ENCODE measurements at regions not wholly inside any gene's neighbourhood (a gene's known extent, or its start where the extent isn't known, plus 50 kb on each side); places are given as distances from the start of the nearest gene placed in this dataset.

GRCh38 chr7:142657376-142657775, 91.9 kb upstream of the PRSS1 start:
- Histone ChIP-seq H3K79me1 (ENCODE audit: low read depth in 1 of 2, low read length in 2 of 2) (no peaks in the 10 kb centered on the region), H4K20me1 (ENCODE audit: insufficient read depth, low read length) (no peaks in the 10 kb centered on the region), H4K8ac (ENCODE audit: low read depth in 2 of 2, low read length in 2 of 2) (no peak overlapping the region), H2BK20ac (ENCODE audit: low read depth, low read length) (no peak overlapping the region), H2BK5ac (ENCODE audit: low read depth, low read length, poor library complexity, severe bottlenecking) (no peak overlapping the region), H3K9me3 (ENCODE audit: control insufficient read depth, insufficient read depth, low read length) (no peaks in the 10 kb centered on the region), H3K23ac (ENCODE audit: low read depth, low read length) (no peak overlapping the region), H4K5ac (ENCODE audit: low read depth, low read length) (no peak overlapping the region), H2AK5ac (ENCODE audit: low read depth, low read length) (no peak overlapping the region), H3K4me2 (ENCODE audit: low read depth, low read length) (no peak overlapping the region), H3K14ac (replicated peaks; ENCODE audit: low read depth, low read length) (no peak overlapping the region), H3K27me3 (ENCODE audit: control insufficient read depth, insufficient read depth, low read length) (peaks cover 7% of the 10 kb centered on the region), H3K4me3 (ENCODE audit: insufficient read depth, low read depth, low read length) (no peak overlapping the region), H3K36me3 (ENCODE audit: control insufficient read depth, insufficient read depth, low read length) (no peaks in the 10 kb centered on the region), H3K9me1 (ENCODE audit: insufficient read depth, low read length) (no peaks in the 10 kb centered on the region), H2BK120ac (ENCODE audit: low read depth, low read length) (no peak overlapping the region), H3K27ac (ENCODE audit: insufficient read depth, low read length) (no peak overlapping the region), H2BK15ac (ENCODE audit: low read depth, low read length) (no peak overlapping the region), H3K4ac (ENCODE audit: low read depth, low read length) (no peak overlapping the region), H3K56ac (ENCODE audit: extremely low read depth, insufficient read depth, low read length) (no peak overlapping the region), H3K4me1 (ENCODE audit: control insufficient read depth, insufficient read depth, low read length) (no peaks in the 10 kb centered on the region), H3K18ac (ENCODE audit: low read depth, low read length) (no peak overlapping the region), H4K91ac (ENCODE audit: insufficient read depth, low read depth, low read length) (no peak overlapping the region), H3K9ac (ENCODE audit: low read depth, low read length) (no peak overlapping the region), H2AFZ (replicated peaks; ENCODE audit: low read length, poor library complexity) (no peak overlapping the region), H2AK9ac (replicated peaks; ENCODE audit: low read depth, low read length, poor library complexity) (no peak overlapping the region)
- CTCF ChIA-PET, result no interaction called here
- intact Hi-C loops (cut with micrococcal nuclease) (no loop called here), dilution Hi-C loops (cut with HindIII; ENCODE audit: low sequenced_read_pairs, unreplicated experiment) (no loop called here), in situ Hi-C loops (cut with MboI; ENCODE audit: low sequenced_read_pairs) (no loop called here)
- DNase-seq (no peak), ATAC-seq (ENCODE audit: low read depth) (no peak)
- POLR2A ChIA-PET (ENCODE audit: unreplicated experiment), result no interaction called here
- no TSS peak for BruUV-seq (replicated peaks)
- TF ChIP-seq RCOR1 (IDR thresholded peaks at IDR 0.05; ENCODE audit: insufficient replicate concordance, low read length) (no peak), RAD21 (IDR thresholded peaks at IDR 0.05; ENCODE audit: low read length) (no peak), POLR2A (IDR thresholded peaks at IDR 0.05; ENCODE audit: low read depth, low read length) (no peak), CHD1 (IDR thresholded peaks at IDR 0.05; ENCODE audit: low read depth, low read length) (no peak), SMC3 (IDR thresholded peaks at IDR 0.05; ENCODE audit: low read depth, low read length) (no peak), MAZ (IDR thresholded peaks at IDR 0.05; ENCODE audit: borderline replicate concordance, low read depth, low read length) (no peak), BHLHE40 (IDR thresholded peaks at IDR 0.05; ENCODE audit: low read depth, low read length) (no peak), MXI1 (IDR thresholded peaks at IDR 0.05; ENCODE audit: borderline replicate concordance, low read depth, low read length) (no peak), CTCF (conservative IDR thresholded peaks at IDR 0.05; ENCODE audit: low read depth, low read length) (no peak), MAFK (IDR thresholded peaks at IDR 0.05; ENCODE audit: low read depth, low read length) (no peak), NFE2L2 (IDR thresholded peaks at IDR 0.05; ENCODE audit: low read depth, low read length) (no peak)
- TF ChIP-seq, protein P1, sequence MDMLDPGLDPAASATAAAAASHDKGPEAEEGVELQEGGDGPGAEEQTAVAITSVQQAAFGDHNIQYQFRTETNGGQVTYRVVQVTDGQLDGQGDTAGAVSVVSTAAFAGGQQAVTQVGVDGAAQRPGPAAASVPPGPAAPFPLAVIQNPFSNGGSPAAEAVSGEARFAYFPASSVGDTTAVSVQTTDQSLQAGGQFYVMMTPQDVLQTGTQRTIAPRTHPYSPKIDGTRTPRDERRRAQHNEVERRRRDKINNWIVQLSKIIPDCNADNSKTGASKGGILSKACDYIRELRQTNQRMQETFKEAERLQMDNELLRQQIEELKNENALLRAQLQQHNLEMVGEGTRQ (IDR thresholded peaks at IDR 0.05; ENCODE audit: low read depth, low read length), result no peak
- 0% methylated on average over 1 of the region's 1 CpG; no CpG with 5 or more reads in 1 of the 2 experiments for WGBS, 2 experiments (ENCODE audit: extremely low coverage in 2 of 2, insufficient read length in 1 of 2)
